HEK293 (cell line): ENCODE measurements at regions not wholly inside any gene's neighbourhood (a gene's known extent, or its start where the extent isn't known, plus 50 kb on each side); places are given as distances from the start of the nearest gene placed in this dataset.

Experiments
- HOXA7 ChIP-seq: sonication (generic); formaldehyde crosslinking; IDR thresholded peaks from 2 replicates; pipeline ENCODE4 v1.8.1; 2022; ENCODE audit warnings: missing genetic modification reagents, borderline replicate concordance
- ZBTB17 ChIP-seq: fragments of 450-650 bp; formaldehyde crosslinking; IDR thresholded peaks from 2 replicates; pipeline ENCODE4 v1.5.1; 2016; ENCODE audit warnings: missing biosample characterization, missing genetic modification characterization
- ZFP37 ChIP-seq: fragments of 450-650 bp; formaldehyde crosslinking; IDR thresholded peaks from 2 replicates; pipeline ENCODE4 v1.5.1; 2016; ENCODE audit warnings: missing biosample characterization, missing genetic modification characterization
- TF ChIP-seq, protein P1 (sequence below): fragments of 450-650 bp; formaldehyde crosslinking; IDR thresholded peaks from 2 replicates; pipeline ENCODE4 v1.5.1; 2016; ENCODE audit warnings: missing biosample characterization, missing genetic modification characterization
- TF ChIP-seq, protein P2 (sequence below): fragments of 450-650 bp; formaldehyde crosslinking; IDR thresholded peaks from 2 replicates; pipeline ENCODE4 v1.5.1; 2016; ENCODE audit warnings: missing biosample characterization, missing genetic modification characterization

DNA sequence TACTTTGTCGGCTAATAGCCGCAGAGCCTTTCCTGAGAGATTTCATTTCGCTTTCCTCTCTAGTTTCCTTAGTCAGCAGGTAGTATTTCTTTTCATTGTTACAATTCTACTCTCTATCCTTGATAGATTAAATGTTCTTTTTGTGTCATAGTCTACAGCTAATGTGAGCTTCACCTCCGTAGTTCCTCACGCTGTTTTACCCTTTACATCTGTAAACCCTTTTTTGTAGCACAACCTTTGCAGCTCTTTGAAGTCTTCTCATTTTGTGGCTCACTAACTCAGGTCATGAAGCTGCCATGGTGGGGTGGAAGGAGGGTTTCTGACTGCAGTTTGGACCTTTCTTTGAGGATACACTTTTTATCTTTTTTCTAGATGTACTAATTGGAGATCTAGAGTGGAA is 1008.8 kb upstream of the PABPC4L start:
- TF ChIP-seq, protein P1, sequence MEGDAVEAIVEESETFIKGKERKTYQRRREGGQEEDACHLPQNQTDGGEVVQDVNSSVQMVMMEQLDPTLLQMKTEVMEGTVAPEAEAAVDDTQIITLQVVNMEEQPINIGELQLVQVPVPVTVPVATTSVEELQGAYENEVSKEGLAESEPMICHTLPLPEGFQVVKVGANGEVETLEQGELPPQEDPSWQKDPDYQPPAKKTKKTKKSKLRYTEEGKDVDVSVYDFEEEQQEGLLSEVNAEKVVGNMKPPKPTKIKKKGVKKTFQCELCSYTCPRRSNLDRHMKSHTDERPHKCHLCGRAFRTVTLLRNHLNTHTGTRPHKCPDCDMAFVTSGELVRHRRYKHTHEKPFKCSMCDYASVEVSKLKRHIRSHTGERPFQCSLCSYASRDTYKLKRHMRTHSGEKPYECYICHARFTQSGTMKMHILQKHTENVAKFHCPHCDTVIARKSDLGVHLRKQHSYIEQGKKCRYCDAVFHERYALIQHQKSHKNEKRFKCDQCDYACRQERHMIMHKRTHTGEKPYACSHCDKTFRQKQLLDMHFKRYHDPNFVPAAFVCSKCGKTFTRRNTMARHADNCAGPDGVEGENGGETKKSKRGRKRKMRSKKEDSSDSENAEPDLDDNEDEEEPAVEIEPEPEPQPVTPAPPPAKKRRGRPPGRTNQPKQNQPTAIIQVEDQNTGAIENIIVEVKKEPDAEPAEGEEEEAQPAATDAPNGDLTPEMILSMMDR, result no peak
- TF ChIP-seq, protein P2, sequence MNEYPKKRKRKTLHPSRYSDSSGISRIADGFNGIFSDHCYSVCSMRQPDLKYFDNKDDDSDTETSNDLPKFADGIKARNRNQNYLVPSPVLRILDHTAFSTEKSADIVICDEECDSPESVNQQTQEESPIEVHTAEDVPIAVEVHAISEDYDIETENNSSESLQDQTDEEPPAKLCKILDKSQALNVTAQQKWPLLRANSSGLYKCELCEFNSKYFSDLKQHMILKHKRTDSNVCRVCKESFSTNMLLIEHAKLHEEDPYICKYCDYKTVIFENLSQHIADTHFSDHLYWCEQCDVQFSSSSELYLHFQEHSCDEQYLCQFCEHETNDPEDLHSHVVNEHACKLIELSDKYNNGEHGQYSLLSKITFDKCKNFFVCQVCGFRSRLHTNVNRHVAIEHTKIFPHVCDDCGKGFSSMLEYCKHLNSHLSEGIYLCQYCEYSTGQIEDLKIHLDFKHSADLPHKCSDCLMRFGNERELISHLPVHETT, result no peak
- TF ChIP-seq HOXA7 (CRISPR knock-in tag) (no peak), ZFP37 (no peak), ZBTB17 (tag by site-specific recombination) (no peak)
